ENCODE measurements at regions not wholly inside any gene's neighbourhood (a gene's known extent, or its start where the extent isn't known, plus 50 kb on each side); places are given as distances from the start of the nearest gene placed in this dataset.

DNA sequence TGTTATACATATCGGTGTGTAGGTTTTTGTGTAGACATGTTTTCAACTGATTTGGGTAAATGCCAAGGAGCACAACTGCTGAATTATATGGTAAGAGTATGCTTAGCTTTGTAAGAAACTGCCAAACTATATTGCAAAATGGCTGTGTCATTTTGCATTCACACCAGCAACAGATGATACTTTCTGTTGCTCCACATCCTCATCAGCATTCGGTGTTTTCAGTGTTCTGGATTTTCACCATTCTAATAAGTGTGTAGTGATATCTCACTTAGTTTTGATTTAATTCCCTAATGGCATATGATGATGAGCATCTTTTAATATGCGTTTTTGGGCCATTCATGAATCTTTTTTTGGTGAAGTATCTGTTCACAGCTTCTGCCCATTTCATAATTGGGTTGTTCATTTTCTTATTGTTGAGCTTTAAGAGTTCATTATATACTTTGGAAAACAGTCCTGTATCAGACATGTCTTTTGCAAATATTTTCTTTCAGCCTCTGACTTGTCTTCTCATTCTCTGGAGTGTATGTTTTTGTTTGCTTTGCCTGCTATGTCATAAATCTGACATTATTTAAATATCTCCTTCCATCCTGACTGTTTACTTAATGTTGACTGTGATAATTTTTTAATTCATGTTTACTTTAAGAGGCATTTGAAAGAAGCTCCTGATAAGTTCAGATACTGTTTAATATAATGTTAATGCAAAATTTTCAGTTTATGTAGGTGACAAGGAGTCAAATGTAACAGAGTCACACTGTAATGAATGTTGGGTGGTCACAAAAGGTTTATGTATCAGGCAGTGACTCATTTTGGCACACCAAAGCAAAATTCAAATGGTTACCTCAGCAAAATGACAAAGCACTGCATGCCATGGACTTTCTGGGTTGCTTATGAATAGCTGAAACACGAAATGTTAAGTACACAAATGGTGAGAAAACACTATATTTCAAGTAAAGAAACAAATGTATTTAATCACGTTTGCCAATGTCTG lies 181.1 kb upstream of the DAB2 start:
- H3K4me3 ChIP-seq (ENCODE audit: low read depth, poor library complexity, severe bottlenecking), result no peak overlapping the region
- TF ChIP-seq, protein P1, sequence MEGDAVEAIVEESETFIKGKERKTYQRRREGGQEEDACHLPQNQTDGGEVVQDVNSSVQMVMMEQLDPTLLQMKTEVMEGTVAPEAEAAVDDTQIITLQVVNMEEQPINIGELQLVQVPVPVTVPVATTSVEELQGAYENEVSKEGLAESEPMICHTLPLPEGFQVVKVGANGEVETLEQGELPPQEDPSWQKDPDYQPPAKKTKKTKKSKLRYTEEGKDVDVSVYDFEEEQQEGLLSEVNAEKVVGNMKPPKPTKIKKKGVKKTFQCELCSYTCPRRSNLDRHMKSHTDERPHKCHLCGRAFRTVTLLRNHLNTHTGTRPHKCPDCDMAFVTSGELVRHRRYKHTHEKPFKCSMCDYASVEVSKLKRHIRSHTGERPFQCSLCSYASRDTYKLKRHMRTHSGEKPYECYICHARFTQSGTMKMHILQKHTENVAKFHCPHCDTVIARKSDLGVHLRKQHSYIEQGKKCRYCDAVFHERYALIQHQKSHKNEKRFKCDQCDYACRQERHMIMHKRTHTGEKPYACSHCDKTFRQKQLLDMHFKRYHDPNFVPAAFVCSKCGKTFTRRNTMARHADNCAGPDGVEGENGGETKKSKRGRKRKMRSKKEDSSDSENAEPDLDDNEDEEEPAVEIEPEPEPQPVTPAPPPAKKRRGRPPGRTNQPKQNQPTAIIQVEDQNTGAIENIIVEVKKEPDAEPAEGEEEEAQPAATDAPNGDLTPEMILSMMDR (IDR thresholded peaks at IDR 0.05), result no peak
- no peak for TF ChIP-seq POLR2A (IDR thresholded peaks at IDR 0.05)
- no peak for DNase-seq (ENCODE audit: low spot score in 2 of 2)
- 80 to 81% methylated on average over 5 of the region's 5 CpGs for WGBS, 2 donors
- intact Hi-C loops (cut with DNase I; ENCODE audit: low total_unique reads), result no loop called here

DNA sequence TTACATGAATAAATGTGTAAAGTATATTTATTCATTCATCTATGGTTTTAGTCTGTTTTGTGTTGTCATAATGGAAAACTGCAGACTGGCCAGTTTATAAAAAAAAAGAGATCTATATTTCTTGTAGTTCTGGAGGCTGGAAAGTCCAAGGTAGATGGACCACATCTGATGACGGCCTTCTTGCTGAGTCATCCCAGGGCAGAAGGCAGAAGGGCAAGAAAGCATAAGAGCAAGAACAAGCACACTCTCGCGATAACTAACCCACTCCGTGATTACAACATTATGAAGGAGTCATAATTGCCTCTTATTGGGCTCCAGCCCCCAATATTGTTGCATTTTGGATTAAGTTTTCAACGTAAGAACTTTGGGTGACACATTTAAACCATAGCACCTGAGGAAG lies 180.4 kb upstream of the DAB2 start:
- TF ChIP-seq, protein P1 (IDR thresholded peaks at IDR 0.05), result no peak
- no peak for TF ChIP-seq POLR2A (IDR thresholded peaks at IDR 0.05)
- WGBS, 2 donors, result 89 to 90% methylated on average over 5 of the region's 5 CpGs
- intact Hi-C loops (cut with DNase I; ENCODE audit: low total_unique reads), result no loop called here
- DNase-seq (ENCODE audit: low spot score in 2 of 2), result no peak
- H3K4me3 ChIP-seq (ENCODE audit: low read depth, poor library complexity, severe bottlenecking), result no peak overlapping the region

DNA sequence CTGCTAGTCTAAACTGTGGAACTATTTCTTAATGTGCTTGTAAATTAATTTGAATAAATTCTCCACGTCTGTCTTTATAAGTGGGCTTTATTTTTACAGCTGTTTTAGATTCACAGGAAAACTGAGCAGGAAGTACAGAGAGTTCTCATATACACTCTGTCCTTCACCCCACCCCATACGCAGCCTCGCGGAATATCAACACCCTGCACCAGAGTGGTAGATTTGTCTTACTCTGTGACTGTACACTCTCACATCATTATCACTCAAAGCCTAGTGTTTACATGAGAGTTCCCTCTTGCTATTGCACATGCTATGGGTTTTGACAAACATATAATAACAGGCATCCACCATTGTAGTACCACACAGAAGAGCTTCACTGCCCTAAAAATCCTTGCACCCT lies 179.7 kb upstream of the DAB2 start:
- no peak overlapping the region for H3K4me3 ChIP-seq (ENCODE audit: low read depth, poor library complexity, severe bottlenecking)
- DNase-seq (ENCODE audit: low spot score in 2 of 2), result no peak
- 38 to 50% methylated on average over 4 of the region's 4 CpGs for WGBS, 2 donors
- intact Hi-C loops (cut with DNase I; ENCODE audit: low total_unique reads), result no loop called here
- TF ChIP-seq, protein P1 (IDR thresholded peaks at IDR 0.05), result no peak
- no peak for TF ChIP-seq POLR2A (IDR thresholded peaks at IDR 0.05)

DNA sequence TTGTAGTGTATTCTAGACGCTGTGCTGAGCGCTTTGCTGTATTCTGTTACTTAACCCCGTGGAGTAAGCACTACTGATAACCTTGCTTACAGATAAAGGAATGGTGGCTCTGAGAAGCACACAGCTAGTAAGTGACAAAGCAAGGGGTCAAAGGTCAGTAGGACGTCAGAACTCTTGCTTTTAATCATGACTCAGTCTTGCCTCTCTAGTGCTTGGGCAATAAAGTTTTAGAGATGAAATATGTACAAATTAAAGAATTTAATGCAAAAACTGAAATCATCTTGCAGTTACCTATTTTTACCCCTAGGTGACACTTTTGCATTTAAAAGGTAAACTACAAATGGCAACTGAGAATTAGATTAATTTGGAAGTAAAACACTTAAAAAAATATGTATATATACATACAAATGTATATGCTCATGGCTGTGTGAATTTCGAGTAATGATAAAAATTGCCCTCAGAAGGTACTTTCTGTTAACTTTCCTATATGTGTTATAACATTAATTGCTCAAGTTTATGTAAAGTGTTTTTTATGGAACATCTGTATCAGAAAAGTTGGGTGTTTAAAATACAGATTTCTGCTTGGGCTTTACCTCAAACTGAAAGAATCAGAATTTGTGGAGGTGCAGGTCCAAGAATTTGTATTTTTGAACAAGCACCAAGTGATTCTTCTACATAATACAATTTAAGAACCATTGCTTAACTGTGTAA lies 175.1 kb upstream of the DAB2 start:
- WGBS, 2 donors, result 39 to 45% methylated on average over 5 of the region's 5 CpGs
- no peak for TF ChIP-seq POLR2A (IDR thresholded peaks at IDR 0.05)
- TF ChIP-seq, protein P1 (IDR thresholded peaks at IDR 0.05), result no peak
- no peak overlapping the region for H3K4me3 ChIP-seq (ENCODE audit: low read depth, poor library complexity, severe bottlenecking)
- DNase-seq (ENCODE audit: low spot score in 2 of 2), result no peak
- intact Hi-C loops (cut with DNase I; ENCODE audit: low total_unique reads), result loop anchor here (10.0 kb wide), 1 partner anchor 95 kb away; no protein-coding TSS in a partner anchor

DNA sequence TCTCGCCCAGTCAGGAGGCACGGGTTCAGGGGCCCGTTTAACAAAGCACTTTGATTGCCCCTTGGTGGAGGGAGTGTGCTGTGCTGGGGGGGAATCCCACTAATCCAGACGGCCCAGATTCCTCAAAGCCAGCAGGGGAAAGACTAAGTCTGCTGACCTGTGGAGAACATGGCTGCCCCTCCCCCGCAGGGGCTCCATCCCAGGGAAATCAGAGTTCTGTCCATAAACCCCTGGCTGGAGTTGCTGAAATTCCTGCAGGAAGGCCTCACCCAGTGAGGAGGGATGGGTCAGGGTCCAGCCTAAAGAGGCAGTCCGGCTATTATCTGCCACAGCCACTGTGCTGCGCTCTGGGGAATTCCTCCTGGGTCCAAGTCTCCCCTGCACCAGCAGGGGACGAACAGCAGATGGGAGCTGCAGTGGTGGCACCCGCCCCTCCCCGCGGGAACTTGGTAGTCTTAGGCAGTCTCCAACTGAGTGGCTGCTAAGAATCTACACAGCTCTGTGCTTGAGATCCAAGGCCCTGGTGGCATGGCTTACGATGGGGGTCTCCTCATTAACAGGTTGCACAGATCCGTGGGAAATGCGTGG lies 174.0 kb upstream of the DAB2 start:
- WGBS, 2 donors, result 82 to 86% methylated on average over 10 to 14 of the region's 14 CpGs
- intact Hi-C loops (cut with DNase I; ENCODE audit: low total_unique reads), result loop anchor here (10.0 kb wide), 1 partner anchor 96 kb away; no protein-coding TSS in a partner anchor

More for the DNA sequence above, 174.0 kb upstream of the DAB2 start:
- TF ChIP-seq, protein P1 (IDR thresholded peaks at IDR 0.05), result no peak
- no peak for TF ChIP-seq POLR2A (IDR thresholded peaks at IDR 0.05)
- no peak for DNase-seq (ENCODE audit: low spot score in 2 of 2)
- H3K4me3 ChIP-seq (ENCODE audit: low read depth, poor library complexity, severe bottlenecking), result no peak overlapping the region
